ENCODE measurements at regions not wholly inside any gene's neighbourhood (a gene's known extent, or its start where the extent isn't known, plus 50 kb on each side); places are given as distances from the start of the nearest gene placed in this dataset.

GRCh38 chr5:108529381-108529780 is 147.5 kb upstream of the FBXL17 start:
- TF ChIP-seq, protein P1, sequence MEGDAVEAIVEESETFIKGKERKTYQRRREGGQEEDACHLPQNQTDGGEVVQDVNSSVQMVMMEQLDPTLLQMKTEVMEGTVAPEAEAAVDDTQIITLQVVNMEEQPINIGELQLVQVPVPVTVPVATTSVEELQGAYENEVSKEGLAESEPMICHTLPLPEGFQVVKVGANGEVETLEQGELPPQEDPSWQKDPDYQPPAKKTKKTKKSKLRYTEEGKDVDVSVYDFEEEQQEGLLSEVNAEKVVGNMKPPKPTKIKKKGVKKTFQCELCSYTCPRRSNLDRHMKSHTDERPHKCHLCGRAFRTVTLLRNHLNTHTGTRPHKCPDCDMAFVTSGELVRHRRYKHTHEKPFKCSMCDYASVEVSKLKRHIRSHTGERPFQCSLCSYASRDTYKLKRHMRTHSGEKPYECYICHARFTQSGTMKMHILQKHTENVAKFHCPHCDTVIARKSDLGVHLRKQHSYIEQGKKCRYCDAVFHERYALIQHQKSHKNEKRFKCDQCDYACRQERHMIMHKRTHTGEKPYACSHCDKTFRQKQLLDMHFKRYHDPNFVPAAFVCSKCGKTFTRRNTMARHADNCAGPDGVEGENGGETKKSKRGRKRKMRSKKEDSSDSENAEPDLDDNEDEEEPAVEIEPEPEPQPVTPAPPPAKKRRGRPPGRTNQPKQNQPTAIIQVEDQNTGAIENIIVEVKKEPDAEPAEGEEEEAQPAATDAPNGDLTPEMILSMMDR (IDR thresholded peaks at IDR 0.05; ENCODE audit: low read depth, low read length), result no peak
- H3K4me3 ChIP-seq (ENCODE audit: low read depth, low read length), result no peak overlapping the region

- TF ChIP-seq, protein P1 (IDR thresholded peaks at IDR 0.05; ENCODE audit: low read depth, low read length), result no peak
- H3K4me3 ChIP-seq (ENCODE audit: low read depth, low read length), result no peak overlapping the region
These were observed 146.8 kb upstream of the FBXL17 start for GRCh38 chr5:108528655-108529054.

DNA sequence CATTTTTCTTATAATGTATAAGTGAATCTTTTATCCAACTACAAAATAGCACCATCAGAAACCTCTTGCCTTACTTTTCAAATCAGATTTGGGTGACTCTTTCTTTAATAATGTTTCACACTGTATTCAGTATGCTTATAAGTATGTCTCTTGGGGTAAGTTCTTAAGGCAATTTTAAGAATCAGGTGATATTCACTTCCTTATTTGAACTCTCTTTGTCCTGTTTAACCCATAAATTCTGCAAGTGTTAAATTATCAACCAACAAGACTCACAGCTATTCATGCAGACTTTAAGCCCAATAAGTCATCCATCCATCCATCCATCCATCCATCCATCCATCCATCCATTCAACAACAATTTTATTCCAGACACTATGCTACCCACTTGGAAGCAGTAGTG is 142.7 kb upstream of the FBXL17 start:
- TF ChIP-seq, protein P1 (IDR thresholded peaks at IDR 0.05; ENCODE audit: low read depth, low read length), result no peak
- no peak overlapping the region for H3K4me3 ChIP-seq (ENCODE audit: low read depth, low read length)

GRCh38 chr5:108523360-108523759 is 141.5 kb upstream of the FBXL17 start:
- TF ChIP-seq, protein P1 (IDR thresholded peaks at IDR 0.05; ENCODE audit: low read depth, low read length), result no peak

DNA sequence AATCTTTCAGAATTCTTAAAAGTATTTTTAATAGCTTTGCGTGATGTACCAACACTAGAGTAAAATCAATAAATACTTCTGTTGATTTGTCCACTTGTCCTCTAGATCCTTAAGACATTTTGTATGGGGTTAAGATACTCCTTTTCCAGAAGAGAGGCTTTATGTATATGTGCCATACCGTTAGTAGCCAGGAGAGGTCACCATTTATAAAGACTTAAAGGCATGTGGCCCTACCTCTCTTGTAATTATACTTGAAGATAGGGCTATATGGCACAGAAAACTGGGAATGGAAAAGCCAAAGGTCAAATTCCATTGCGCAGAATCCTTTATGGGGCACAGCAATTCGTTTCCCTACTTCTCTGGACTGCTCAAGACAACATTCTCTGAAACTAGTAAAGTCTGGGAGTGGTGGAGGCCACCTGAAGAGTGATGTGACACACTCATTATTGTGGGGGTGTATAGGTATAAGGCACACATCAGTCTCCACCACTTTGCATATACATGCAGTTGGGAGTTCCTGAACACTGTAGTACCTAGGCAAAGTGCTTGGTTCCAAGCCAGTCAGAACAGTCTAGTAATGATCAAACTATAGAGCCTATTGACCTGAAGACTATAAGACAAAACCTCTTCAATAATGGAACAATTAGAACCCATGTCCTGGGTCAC is 140.1 kb upstream of the FBXL17 start:
- H3K4me3 ChIP-seq (ENCODE audit: low read depth, low read length), result no peak overlapping the region
- TF ChIP-seq, protein P1 (IDR thresholded peaks at IDR 0.05; ENCODE audit: low read depth, low read length), result peak; percentile 46; the same call in 1 of the 2 replicates

More at GRCh38 chr5:108523360-108523759, 141.5 kb upstream of the FBXL17 start:
- H3K4me3 ChIP-seq (ENCODE audit: low read depth, low read length), result no peak overlapping the region

GRCh38 chr5:108521011-108521700 is 139.3 kb upstream of the FBXL17 start:
- TF ChIP-seq, protein P1 (IDR thresholded peaks at IDR 0.05; ENCODE audit: low read depth, low read length), result no peak
- no peak overlapping the region for H3K4me3 ChIP-seq (ENCODE audit: low read depth, low read length)

GRCh38 chr5:108516785-108517184 is 134.9 kb upstream of the FBXL17 start:
- TF ChIP-seq, protein P1 (IDR thresholded peaks at IDR 0.05; ENCODE audit: low read depth, low read length), result no peak
- H3K4me3 ChIP-seq (ENCODE audit: low read depth, low read length), result no peak overlapping the region
